Activated T-cell treated with anti-CD3 and anti-CD28 coated beads for 1 hour (primary cell): ENCODE measurements at regions not wholly inside any gene's neighbourhood (a gene's known extent, or its start where the extent isn't known, plus 50 kb on each side); places are given as distances from the start of the nearest gene placed in this dataset.

Source experiments
- DNase-seq: peaks from one replicate; pipeline ENCODE4 v3.0.0-alpha.2; 2020; ENCODE audit warnings: low read depth

DNA sequence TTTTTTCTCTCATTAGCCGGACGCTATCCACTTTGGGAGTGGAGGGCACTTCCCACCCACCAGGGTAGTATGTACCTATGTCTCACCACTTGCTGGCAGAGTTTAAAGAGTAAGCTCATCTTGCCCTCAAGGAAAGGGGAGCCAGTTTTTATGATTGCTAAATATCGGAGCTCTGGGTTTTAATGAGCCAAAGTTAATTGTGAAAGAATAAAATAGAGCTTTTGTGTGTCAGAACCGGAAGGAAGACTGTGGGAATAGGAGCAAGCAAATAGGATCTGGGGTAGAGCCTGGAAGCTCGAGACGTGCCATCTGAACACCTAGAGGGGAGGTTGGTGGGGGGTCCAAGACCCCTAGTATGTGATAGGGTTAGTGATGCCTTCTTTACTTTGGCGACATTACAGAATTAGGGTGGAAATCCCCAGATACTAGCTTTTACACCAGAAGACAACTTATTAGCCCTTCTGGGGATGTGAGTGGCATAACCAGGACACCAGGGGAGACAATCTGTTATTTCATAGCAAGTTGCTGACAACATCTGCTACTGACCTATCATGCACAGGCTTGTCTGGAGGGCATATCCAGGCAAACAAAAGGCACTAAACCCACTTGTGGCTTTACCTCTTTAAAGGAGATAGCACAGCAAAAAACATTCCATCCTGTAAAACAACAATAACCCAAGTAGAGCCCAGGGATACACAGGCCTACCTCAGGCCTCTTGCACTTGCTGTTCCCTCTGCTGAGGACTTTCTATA, 333.8 kb downstream of the ZNF621 start:
- no peak for DNase-seq

DNA sequence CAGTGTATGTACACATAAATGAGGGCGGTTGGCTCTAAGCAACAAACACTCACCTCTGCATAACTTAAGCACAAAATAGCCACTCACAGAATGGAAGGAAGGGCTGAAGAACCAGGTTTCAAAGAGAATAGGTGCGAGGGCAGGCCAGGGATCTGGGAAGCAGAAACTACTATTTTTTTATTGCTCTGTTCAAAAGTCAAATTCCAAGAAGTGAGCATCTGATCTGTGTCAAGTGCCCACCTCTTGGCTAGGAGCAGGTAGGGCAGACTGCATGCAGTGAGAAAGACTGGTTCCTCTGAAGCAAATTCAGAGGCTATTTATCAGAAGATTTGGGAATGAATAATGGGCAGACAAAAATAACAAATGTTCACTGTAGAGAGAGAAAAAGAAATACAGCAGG, 336.4 kb upstream of the CTNNB1 start:
- no peak for DNase-seq

DNA sequence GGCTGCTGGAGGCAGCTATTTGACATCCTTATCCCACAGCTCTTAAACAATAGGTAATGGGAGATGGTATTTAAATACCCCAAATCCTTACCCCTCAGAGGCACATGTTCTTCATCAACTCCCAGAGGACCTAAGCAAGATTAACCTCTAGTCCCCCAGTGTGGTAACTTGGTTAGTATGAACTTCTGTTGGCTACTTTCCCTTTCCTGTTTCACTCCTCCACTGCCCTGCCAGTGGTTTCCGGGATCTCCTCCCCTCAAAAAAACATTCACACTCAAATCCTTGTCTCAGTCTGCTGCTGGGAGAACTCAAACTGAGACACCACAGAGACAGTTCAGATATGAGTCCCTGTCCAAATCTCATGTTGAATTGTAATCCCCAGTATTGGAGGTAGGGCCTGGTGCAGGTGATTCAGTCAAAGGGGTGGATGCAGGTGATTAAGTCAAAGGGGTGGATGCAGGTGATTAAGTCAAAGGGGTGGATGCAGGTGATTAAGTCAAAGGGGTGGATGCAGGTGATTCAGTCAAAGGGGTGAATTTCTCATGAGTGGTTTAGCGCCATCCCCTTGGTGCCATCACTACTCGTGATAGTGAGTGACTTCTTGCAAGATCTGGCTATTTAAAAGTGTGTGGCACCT, 335.0 kb upstream of the CTNNB1 start:
- no peak for DNase-seq

DNA sequence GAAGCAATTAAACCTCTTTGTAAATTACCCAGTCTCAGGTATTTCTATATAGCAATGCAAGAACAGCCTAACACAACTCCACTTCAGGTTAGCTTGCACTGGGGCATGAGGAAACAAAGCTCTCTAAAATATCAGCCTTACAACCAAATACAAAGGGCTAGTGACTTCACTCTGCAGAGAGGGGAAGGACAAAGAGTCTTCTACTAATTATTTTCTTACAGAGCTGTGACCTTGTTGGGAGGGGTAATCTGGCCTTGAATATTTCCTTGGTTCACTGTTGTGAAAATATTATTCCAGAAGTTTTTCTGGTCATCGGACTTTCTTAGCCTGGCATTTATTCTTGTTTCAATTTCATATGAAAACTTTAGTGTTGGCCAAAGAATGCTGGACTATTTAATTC, 334.4 kb upstream of the CTNNB1 start:
- DNase-seq: no peak

DNA sequence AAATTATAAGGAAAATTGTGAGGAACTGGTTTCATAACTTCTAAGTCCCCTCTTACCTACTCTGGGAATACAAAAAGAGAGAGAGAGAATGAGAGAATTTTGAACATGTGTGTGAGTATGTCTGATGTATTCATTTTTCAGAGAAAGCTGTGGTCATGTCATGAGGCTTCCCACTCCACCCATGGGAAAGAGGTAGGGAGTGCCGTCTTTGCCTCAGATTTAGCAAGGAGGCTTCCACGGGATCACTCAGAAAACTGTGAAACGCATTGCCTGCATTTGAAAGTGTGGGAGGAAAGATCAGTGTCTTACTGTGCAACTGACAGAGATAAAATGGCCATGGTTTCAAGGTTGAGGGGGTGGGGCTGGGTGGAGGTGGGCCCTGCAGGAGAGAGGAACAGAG, 331.5 kb upstream of the CTNNB1 start:
- DNase-seq: no peak

DNA sequence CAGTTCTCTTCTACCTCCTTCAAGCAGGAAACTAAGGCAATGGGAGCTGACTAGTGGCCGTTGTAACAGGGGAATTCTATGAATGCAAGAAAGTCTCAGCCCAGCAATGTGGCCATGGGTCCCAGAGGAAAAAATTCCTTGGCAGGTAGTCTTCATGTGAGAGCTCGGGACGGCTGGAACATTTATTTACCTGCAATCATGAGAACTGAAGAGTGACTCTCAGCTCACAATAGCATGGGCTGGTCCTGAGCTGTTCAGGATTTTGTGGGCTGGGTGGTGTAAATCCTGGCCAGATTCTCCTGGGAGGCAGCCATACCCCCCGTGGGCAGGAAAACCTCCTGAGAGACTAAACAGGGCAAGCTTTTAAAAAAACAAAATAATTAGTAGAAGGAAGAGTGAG, 330.3 kb upstream of the CTNNB1 start:
- no peak for DNase-seq

DNA sequence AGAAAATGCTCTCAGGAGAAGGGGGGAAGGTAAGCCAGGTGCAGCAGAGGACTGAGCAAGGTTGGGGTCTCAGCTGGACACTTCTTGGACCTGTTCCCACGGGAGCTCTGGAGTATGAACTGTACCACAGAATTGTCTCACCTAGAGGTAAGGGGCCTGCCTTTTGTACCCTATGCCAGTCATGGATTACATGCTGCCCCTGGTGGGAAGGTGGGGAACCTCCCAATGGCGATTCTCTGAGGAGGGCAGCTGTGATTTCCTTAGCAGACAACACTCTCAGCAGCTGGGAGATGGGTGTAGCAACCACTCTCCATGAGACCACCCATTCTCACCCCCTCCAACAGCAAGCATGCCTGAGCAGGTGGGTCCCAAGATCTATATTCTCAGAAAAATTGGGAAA, 329.4 kb upstream of the CTNNB1 start:
- DNase-seq: no peak

DNA sequence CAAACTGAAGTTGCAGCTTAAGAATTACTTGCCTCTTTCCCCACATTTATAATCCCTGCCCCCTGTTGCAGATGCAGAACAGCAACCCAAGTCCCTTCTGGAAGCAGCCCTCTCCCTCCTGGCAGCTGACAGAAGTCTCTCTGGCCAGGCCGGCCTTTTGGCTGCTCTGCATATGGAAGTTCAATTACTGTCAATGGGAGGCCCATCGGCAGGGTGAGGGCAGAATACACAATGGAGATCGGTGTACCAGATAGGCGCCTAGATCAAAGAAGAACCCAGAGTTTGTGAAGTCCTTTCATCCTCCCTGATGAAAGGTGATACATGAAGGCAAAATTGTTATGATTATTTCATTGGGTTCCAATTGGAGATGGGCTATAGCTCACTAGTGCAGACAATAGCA, 327.9 kb upstream of the CTNNB1 start:
- DNase-seq: no peak

DNA sequence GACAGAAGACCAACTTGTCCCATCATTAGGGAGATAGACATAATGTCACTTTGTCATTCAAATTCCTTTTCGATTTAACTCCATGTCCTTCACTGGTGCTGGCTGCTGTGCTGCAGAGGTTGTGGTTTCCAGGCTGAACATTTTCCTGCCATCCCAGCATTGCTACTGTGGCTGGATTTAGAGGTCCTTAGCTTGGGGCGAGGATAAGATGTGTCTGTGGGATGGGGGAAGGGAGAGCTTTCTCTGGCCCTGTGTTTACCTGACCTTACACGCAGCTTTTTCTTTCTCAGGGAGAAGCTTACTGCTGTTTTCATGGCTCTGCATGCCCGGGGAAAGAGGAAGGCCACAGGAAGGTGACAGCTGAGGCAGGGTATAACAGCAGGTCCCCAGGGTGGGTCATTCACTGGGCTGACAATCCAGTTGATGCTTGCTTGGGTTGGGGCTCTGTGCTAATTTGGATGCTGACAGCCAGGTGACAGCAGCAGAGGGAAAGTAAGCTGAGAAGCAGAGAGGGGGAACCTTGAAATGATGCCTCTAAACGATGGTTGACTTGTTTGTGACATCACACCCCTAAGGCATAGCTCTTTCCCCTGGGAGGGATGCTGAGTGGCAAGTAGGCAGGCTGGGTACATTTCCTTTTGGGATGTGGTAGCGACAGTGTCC, 326.9 kb upstream of the CTNNB1 start:
- DNase-seq: no peak

DNA sequence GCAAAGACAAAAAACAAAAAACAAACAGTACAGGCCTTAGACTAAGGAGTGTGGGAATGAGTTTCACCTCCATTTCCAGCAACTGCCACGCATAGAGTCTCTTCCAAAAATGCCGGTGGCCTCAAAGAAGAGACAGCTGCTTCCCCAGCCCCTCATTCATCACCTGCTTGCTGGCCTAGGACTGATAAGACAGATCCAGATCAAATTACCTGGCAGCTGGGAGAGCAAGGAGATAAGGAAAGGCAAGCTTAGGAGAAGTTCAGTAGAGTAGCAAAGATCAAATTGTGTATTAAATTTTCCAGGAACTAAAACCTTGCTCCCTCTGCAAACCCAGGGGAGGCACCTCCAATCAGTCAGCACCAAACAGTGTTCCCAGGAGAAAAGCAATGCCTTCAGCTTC, 325.8 kb upstream of the CTNNB1 start:
- no peak for DNase-seq

DNA sequence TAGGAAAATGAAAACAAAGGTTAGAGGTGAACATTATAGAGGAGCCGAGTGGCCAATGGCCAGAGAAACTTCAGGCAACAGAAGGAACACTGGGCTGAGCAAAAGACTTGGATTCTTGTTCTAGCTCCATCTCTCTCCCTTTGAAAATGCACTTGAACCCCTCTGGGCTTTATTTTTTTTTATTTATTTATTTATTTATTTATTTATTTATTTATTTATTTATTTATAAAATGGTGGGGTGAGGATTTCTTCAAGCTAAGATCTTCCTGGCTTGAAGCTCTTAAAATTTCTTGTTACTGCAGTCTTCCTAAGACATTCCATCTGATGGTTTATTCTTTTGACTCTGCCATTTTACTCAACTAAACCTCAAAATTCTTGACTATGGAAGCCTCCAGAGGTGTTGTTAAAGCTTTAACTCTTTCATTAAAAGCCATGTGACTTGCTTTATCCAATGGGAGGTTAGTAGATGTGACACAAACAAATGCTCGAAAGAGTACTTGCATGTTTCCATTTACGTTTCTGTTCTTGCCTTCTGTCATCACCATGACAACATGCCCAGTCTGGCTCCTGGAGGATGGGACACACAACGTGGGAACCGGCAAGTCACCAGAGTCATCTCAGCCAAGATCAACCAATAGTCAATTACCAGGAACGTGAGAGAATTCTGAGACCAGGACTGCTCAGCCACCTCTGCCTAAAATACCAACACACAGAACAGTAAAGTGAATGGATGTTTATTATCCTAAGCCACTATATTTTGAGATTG, 325.2 kb upstream of the CTNNB1 start:
- no peak for DNase-seq

DNA sequence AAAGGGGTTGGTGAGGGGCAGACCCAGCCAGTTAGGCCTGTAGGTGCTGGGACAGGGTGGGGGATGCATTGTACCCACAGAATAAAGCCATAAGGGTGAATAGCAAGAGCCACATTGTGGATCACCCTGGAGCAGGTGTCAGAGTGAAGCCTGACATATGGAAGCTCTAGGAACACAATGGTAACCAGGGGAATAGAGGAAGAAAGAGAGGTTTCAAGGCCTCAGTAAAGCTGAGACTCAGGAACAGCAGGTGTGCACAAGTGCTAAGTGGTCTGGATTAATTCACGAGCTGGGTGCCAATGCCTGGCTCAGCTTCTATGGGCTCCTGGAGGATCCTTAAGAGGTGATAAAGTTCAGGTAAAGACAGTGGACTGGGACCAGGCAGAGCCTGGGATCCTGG, 323.7 kb upstream of the CTNNB1 start:
- DNase-seq: no peak

DNA sequence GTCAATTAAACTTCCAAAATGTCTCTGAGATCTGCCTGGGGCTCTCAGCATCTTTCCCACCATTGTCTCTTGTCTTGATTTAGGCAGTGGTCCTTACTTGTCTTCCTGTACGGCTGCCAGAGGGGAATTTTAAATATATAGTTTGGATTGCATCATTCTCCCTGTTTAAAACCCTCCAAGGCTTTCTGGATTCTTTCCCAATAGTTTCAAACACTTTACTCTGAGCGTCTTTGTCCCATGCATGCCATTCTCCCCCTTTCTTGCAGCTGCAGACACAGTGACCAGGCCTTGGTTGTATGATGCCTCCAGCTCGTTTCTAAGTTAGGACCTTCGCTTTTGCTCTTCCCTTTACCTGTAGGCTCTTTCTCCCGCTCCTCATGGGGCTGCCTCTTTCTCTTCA, 323.3 kb upstream of the CTNNB1 start:
- no peak for DNase-seq

DNA sequence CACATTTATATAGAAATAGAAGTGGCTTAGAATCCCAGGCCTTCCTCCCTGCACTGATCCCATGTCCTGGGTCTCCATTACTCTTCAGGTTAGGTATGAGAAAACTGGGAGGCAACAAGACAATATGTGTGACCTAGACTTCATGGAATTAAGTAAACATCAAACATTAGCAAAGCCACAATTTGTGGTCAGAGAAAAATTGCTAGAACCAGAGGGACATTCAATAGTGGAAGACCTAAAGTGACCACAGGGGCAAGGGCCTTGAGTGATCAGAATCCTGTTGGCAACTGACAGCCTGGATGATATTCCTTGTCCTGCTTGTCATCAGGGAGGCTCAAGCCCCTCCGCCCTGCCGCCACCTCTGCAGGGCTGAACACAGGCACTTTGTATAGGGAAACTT, 322.8 kb upstream of the CTNNB1 start:
- DNase-seq: no peak

DNA sequence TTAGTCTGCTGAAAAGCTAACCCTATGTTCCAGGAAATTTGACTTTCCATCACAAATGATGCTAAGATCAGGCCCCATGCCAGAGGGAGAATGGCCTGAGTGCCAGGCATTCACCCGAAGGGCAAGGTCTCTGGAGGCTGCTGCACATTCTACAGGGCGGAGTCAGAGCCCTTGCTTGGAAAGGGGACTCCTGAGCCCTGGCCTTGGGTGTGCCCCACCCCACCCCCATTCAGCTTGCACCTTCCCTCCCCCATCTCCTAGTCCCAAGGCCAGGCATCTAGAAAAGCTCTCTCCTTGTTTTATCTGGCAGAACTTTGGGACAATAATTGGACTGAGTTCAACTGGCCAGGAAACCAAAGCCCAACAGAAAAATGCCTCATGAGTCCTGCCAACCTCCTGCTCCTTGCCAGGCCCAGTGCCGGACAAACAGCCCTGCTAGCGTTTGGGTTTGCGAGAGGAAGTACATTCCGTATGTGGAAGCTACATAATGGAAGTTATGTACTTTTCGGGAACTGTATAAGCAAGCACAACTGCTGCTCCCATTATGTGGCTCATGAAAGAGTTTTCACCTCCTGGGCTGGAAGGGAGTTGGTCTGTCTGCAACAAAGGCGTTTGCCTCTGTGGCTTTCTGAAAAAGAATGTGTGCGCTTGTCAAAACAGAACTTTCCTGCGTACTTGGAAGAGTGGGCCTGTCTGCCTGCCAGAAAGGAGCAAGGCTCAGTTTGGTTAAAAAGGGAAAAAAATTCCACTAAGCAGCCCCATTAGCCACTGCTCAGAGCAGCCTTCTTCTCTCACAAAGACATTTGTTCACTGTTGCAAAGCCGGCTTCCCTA, 321.5 kb upstream of the CTNNB1 start:
- DNase-seq: no peak

DNA sequence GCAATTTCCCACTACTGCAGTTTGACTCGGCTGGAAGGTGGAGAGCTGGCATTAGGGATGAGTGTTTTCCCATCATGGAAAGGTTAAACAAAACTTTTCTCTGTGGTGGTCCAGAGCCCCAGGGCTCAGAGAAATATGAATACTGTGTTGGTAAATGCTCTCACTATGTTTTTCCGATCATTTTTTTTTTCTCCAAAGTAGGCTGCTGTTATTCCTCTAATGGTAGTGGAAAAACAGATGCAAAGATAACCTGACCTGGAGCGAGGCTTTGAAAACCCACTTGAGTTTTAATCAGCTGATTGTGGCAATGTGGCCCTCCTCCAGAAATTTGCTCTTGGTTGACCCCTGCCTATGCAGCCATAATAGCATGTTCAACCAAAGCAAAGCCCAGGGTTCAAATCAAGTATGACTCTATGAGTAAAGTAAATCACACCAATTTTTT, 320.8 kb upstream of the CTNNB1 start:
- DNase-seq: no peak

DNA sequence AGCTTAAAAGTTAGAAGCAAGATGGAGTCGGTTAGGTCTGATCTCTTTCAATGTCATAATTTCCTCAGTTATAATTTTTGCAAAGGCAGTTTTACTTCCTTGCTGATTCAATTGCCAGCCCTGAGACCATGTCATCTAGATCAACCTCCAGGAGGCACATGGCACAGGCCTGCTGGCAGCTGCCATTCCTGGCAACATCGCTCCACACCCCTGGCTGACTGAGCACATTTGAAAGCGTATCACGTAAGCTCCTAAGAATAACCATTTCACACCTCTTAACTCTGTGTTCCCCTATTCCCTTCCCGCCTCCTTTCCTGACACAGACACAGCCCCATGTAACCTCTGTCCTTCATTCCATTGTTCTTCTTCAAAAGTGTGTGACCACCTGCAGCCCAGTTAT, 313.9 kb upstream of the CTNNB1 start:
- DNase-seq: no peak

DNA sequence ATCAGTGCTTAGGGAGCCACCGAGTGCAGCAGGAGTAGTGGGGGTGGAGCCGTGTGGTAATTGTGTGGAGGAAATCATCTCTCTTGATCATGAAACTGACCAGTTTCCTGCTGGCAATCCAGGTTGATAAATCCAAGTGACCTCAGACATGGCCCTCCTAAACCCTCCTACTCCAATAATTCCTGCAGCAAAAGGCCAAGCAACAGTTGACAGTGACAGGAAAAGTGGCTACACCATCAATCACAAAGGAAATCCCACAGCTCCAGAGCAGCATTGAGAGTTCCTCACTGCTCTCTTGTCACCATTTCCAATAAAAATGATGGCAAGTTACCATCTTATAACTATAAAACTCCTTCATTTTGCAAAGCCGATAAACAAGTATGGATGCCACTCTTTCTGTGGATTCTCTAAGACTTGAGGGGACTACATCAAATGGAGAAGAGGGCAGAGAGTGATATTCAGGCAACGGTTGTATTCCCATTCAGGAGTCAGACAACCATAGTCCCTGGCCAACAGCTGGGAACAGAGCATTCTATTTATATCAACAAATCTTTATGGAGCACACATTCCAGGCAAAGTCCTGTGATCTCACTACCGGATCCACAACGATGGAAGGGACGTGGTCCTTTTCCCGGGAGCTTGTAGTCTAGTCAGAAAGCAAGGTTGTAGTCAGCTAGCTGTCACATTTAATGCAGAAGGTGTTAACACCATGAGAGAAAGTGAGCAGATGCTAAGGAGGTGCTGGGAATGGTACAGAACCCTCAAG, 312.5 kb upstream of the CTNNB1 start:
- no peak for DNase-seq

DNA sequence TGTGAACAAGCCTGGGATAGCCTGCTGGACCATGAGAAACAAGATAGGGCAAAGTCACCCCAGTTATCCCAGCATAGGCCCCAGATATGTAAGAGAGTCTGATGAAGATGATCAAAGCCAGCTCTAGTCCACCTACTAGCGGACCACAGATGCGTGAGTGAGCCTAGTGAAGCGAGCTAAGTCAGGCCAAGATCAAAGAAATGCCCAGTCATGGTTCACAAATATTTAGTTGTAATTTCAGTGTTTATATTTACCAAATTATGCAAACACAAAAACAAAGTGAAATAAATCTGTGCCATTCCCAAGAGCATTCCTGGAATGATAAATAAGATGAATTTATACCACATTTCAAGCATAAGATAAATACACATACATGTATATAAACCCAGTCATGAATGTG, 308.1 kb upstream of the CTNNB1 start:
- no peak for DNase-seq

DNA sequence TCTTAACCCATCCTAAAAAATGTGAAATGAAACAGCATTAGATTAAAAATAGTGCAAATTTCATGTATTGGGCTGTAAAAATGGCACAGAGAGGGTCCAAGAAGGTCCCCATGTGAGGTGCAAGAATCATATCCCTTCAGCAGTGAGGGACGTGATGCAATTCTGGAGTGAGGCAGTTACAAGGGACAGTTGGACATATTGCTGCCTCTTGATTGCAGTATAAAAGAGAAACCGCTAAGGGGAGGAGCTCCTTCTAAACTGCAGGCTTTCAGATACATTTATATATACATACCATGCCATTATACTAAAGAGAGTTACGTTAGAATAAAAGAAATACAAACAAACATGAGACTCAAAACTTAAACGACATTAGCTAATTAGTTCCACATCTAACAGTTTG, 304.2 kb upstream of the CTNNB1 start:
- no peak for DNase-seq

DNA sequence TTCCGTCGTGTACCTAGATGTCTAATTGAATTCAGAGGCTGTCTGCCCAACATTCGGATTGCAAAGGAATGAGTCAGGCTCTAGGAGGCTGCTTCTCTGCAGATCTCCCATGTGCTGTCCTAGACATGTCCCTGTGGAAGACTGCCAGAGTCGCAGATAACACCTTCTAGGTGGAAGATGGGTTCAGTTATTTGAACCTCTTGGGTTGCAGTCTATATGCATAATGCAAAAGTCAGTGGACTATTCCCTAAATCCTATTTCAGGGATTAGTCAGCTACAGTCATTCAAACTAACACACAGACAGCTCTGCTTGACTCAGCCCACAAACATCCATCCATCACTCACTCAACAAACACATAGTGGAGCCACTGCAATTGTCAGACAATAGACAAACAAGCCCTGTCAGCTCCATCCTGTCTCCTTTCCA, 300.0 kb upstream of the CTNNB1 start:
- DNase-seq: no peak
